Activated CD4-positive, CD25-positive, alpha-beta regulatory T cell treated with anti-CD3 and anti-CD28 coated beads, Interleukin-2, amount 50 U/mL, for 24 hours (primary cell): ENCODE measurements at regions not wholly inside any gene's neighbourhood (a gene's known extent, or its start where the extent isn't known, plus 50 kb on each side); places are given as distances from the start of the nearest gene placed in this dataset.
"Not testable (repeated sequence)": the region's sequence is repeated elsewhere in the genome, so short reads cannot be mapped to it uniquely, and the experiment has no call there.

Experiments used
- ATAC-seq, 2 donors: fragments of 150-1000 bp; cut with Tn5 transposase; one replicate each; pipeline ENCODE4 v1.10.0; 2021; ENCODE audit warnings: mild to moderate bottlenecking in 1 of 2, moderate library complexity in 1 of 2

DNA sequence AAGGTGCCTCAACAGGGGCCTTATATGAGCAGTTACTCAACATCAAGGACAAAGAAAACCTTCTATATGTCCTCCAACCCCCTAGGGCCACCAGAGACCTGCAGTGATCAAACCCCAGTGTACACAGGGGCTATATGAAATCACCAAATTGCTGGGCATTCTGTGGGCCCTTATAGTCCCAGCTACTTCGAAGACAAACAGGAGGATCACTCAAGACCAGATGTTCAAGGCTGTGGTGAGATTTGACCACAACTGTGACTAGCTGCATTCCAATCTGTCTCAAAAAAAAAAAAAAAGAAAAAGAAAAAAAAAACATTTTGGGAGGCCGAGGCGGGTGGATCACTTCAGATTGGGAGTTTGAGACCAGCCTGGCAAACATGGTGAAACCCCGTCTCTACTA lies 51.0 kb upstream of the PRB2 start:
- ATAC-seq: no peak

DNA sequence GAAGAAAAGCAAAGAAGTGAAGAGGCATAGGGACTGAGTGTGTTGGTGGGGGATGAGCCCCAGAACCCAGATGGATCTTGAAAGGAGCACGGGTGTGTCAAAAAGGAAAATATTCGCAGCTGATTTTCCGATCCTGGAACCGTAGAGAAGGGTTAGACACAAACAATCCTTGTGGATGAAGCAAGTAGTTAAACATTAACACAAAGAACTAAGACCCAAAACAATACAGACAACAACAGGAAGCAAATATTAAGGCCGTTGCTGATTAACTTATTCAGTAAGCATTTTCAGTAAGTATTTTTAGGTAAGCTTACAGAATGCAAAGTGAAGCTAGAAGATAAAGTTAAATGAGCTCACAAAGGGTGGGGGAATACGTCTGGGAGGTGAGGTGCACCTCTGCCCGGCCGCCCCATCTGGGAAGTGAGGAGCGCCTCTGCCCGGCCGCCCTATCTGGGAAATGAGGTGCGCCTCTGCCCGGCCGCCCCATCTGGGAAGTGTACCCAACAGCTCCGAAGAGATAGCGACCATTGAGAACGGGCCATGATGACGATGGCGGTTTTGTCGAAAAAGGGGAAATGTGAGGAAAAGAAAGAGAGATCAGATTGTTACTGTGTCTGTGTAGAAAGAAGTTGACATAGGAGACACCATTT lies 62.8 kb upstream of the PRB2 start:
- no peak for ATAC-seq

DNA sequence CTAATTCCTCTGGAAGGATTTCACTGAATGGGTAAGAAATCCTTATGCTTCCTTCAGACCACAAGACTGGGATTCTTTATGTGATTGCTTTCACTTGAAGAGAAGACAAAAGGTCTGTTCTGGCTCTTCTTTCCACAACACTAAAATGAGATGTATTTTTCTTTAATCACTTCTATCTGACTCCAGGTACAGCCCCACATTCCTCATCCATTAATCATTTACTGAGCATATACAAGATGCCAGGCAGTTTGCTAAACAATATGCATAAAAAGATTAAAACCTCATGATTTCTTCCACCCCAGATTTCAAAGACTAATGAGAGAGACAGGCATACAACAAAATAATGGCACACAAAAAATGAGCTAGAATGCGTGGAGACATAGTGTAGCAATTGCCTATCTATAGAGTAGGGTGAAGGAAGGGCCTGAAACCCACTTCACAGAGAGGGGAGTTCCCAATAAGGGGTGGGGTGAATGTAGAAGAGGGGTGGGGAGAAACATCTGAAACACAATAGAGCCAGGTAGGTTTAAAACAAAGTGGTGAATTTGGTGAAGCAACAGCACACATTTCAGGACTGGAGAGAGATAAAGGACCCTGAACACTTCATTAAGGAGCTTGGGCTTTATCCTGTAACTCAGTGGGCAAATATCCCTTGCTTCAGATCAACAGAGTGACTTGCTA lies 65.1 kb upstream of the PRB2 start:
- no peak for ATAC-seq

GRCh38 chr12:11461433-11461832 lies 66.1 kb upstream of the PRB2 start:
- ATAC-seq: no peak

GRCh38 chr12:11477110-11477509 lies 81.7 kb upstream of the PRB2 start:
- ATAC-seq: no peak

GRCh38 chr12:11482955-11483354 lies 87.6 kb upstream of the PRB2 start:
- no peak for ATAC-seq

GRCh38 chr12:11486623-11487444 lies 91.5 kb upstream of the PRB2 start:
- peak; percentile 75 to 86 for ATAC-seq

DNA sequence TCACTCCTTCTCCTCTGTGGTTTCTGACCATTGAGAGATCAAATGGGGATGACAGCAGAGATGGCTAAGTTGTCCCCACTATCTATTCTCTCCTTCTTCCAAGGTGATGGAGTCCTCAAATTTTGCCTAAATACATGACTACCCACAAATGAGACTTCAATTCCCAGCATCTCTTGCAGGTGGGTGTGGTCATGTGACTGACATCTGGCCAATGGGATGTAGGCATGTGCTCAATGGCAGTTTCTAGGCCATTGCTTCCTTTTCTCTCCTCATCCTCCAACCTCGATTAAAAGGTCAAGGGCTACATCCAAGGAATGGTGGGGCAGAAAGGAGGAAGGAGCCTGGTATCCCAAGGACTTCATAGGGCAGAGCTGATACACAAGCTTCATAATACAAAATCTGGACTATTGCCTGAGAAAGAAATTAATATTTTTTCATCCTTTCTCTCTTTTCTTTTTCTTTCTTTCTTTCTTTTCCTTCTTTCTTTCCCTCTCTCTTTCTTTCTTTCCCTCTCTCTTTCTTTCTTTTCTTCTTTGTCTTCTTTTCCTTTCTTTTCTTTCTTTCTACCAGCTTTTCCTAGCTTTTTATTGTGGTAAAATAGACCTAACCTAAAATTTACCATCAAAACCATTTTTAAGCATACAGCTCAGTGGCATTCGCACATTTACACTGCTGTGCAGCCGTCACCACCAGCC lies 100.9 kb upstream of the PRB2 start:
- no peak for ATAC-seq

- ATAC-seq: no peak
These were observed 102.1 kb upstream of the PRB2 start for GRCh38 chr12:11497438-11497837.

- no peak for ATAC-seq
These were observed 102.6 kb upstream of the PRB2 start for GRCh38 chr12:11497995-11498394.

- not testable (repeated sequence) for ATAC-seq
These were observed 103.2 kb upstream of the PRB2 start for GRCh38 chr12:11498574-11498973.

GRCh38 chr12:11499806-11500187 lies 104.4 kb upstream of the PRB2 start:
- ATAC-seq: no peak

DNA sequence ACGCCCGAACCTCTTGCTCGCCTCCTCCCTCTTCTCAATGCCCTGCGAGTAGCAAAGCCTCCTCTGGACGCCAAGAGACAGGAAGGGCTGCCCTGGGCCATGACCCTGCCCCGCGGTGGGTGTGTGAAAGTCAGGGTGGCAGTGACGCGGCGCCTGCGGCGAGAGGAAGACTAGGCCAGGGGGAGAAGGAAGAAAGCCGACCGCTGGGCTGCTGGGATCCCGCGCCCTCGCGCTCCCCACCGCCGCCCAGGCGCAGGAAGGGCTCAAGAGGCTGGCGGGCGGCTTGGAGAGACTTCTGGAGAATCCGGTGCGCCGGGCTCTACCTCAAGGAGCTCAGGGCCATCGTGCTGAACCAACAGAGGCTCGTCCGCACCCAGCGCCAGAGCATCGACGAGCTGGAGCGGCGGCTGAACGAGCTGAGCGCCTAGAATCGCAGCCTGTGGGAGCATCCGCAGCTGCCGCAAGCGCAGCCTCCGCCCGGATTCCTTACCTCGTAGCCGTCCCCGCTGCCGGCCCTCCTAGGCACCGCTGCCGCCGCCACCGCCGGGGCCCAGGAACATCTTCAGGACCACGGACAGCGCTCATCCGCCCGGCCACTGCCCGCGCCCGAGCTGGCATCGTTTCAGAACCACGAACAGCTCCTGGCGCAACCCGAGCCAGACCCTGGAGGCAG lies 105.0 kb upstream of the PRB2 start:
- peak; percentile 56 to 65 for ATAC-seq

- no peak for ATAC-seq
These were observed 105.5 kb upstream of the PRB2 start for GRCh38 chr12:11500861-11501230.

GRCh38 chr12:11508699-11509098 lies 113.3 kb upstream of the PRB2 start:
- no peak for ATAC-seq

GRCh38 chr12:11509326-11509725 lies 114.0 kb upstream of the PRB2 start:
- ATAC-seq: no peak

DNA sequence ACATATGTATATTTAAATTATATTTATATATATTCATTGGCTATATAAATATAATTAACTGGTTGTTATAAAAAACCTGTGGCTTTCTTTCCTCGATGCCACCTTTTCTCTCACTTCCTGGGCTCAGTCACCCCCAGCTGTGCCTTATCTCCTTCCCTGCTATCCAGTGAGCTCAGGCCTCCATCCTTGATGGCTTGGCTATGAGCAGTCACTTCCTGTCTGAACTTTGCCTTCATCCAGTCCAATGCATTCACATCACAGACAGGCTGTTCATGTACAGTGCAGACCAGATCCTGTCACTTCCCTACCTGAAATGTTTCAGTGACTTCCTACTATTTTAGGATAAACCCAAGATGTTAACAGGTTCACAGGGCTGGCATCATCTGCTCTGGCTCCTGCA lies 115.3 kb upstream of the PRB2 start:
- ATAC-seq: no peak

GRCh38 chr12:11513288-11513687 lies 117.9 kb upstream of the PRB2 start:
- no peak for ATAC-seq

DNA sequence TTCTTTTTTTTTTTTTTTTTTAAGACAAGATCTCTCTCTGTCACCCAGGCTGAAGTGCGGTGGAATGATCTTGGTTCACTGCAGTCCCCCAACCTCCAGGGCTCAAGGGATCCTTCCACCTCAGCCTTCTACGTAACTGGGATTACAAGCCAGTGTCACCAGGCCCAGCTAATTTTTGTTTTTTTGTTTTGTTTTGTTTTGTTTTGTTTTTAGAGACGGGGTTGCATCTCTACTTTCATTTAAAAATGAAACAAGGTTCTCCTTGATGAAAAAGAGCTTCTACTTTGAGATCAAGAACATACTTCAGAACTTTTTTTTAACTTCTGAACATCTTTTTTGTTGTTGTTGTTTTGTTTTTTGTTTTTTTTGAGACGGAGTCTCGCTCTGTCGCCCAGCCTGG lies 121.7 kb upstream of the PRB2 start:
- no peak for ATAC-seq

DNA sequence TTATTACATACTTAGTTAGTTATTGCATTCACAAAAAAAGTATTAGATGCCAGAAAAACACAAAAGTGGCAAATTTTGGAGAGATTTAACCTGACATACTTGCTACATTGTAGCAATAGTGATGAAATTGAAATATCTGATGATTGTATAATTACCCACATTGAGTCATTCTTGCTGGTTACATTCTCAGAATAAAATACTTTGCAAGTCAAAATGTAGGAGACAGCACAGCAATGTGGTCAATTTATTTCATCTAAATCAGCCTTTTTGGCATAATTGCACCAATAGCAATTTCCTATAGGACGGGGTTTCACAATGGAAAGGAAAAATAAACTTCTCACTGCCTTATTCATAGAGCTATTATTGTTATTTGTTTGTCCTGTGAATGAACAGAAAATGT lies 125.0 kb upstream of the ETV6 start:
- ATAC-seq: no peak

GRCh38 chr12:11534064-11534463 lies 115.4 kb upstream of the ETV6 start:
- ATAC-seq: no peak

DNA sequence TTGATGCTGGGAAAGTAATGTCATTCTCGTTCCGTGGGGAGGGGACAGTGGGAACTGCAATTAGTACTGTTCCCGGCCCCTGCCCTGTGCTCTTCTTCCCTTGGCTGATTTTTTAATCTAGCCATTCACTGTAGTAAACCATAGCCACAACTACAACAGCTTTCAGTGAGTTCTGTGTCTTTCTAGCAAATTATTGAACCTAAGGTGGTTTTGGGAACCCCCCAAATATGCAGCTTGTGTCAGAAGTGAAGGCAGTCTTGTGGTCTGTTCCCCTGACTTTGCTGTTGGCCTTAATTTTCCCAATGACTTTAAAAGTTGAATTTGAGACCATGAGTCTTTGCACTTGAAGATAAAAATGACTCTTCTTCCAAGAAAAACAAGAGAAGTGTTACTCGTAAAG lies 114.3 kb upstream of the ETV6 start:
- no peak for ATAC-seq

- ATAC-seq: no peak
These were observed 110.3 kb upstream of the ETV6 start for GRCh38 chr12:11539156-11539555.
